SK-N-SH (cell line): ENCODE measurements at regions not wholly inside any gene's neighbourhood (a gene's known extent, or its start where the extent isn't known, plus 50 kb on each side); places are given as distances from the start of the nearest gene placed in this dataset.

Experiments
- CTCF ChIP-seq: fragments of 200-600 bp; sonication (generic); IDR thresholded peaks from 2 replicates; pipeline ENCODE4 v1.6.1; 2017; ENCODE audit warnings: antibody characterized with exemption, mild to moderate bottlenecking, moderate library complexity
- EP300 ChIP-seq, 2 experiments: IDR thresholded peaks; 2 replicates each; pipeline versions ENCODE4 v1.4.0 to v1.6.1; 2012; ENCODE audit warnings: borderline replicate concordance in 1 of 2, low read depth in 1 of 2, low read length in 1 of 2
- JUND ChIP-seq: IDR thresholded peaks from 2 replicates; pipeline ENCODE4 v1.4.0; 2012
- MXI1 ChIP-seq: IDR thresholded peaks from 2 replicates; pipeline ENCODE4 v1.6.1; 2012; ENCODE audit warnings: mild to moderate bottlenecking, low read depth, low read length, improper control_type of control experiment
- POLR2AphosphoS5 ChIP-seq: IDR thresholded peaks from 2 replicates; pipeline ENCODE4 v1.6.1; 2012; ENCODE audit warnings: low read depth, low read length
- RAD21 ChIP-seq: IDR thresholded peaks from 2 replicates; pipeline ENCODE4 v1.6.1; 2012; ENCODE audit warnings: mild to moderate bottlenecking, low read length
- TAF1 ChIP-seq: IDR thresholded peaks from 2 replicates; pipeline ENCODE4 v1.6.1; 2012; ENCODE audit warnings: low read depth, mild to moderate bottlenecking, low read length, moderate library complexity, borderline replicate concordance
- TF ChIP-seq, protein P1 (sequence below): IDR thresholded peaks from 2 replicates; pipeline ENCODE4 v1.6.1; 2012; ENCODE audit warnings: mild to moderate bottlenecking, low read depth, low read length, moderate library complexity

DNA sequence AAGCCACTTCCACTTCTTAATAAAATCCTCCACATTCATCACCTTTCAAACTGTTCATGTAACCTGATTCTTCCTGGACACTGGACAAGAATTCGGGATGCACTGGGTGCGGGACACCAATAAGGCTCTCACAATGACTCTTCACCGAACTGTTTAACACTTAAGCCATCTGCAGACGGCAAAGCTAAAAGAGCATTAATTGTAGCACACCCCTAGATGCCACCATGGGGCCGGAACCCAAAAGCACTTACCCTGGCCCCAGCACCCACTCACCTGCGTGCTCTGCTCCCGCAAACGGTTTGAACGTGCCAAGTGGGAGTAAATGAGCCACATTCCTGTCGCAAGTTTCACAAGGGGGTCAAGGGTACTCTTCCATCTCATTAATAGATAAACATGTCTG, 254.3 kb upstream of the PRR20A start:
- TF ChIP-seq CTCF (no peak), EP300 (IDR thresholded peaks at IDR 0.05; ENCODE audit: borderline replicate concordance in 1 of 2, low read depth in 1 of 2, low read length in 1 of 2) (no peak), TAF1 (no peak), POLR2AphosphoS5 (no peak), RAD21 (no peak), MXI1 (no peak), JUND (no peak)
- TF ChIP-seq, protein P1, sequence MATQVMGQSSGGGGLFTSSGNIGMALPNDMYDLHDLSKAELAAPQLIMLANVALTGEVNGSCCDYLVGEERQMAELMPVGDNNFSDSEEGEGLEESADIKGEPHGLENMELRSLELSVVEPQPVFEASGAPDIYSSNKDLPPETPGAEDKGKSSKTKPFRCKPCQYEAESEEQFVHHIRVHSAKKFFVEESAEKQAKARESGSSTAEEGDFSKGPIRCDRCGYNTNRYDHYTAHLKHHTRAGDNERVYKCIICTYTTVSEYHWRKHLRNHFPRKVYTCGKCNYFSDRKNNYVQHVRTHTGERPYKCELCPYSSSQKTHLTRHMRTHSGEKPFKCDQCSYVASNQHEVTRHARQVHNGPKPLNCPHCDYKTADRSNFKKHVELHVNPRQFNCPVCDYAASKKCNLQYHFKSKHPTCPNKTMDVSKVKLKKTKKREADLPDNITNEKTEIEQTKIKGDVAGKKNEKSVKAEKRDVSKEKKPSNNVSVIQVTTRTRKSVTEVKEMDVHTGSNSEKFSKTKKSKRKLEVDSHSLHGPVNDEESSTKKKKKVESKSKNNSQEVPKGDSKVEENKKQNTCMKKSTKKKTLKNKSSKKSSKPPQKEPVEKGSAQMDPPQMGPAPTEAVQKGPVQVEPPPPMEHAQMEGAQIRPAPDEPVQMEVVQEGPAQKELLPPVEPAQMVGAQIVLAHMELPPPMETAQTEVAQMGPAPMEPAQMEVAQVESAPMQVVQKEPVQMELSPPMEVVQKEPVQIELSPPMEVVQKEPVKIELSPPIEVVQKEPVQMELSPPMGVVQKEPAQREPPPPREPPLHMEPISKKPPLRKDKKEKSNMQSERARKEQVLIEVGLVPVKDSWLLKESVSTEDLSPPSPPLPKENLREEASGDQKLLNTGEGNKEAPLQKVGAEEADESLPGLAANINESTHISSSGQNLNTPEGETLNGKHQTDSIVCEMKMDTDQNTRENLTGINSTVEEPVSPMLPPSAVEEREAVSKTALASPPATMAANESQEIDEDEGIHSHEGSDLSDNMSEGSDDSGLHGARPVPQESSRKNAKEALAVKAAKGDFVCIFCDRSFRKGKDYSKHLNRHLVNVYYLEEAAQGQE: no peak
